Anterior cingulate cortex (tissue), 58 donors: ENCODE measurements at regions not wholly inside any gene's neighbourhood (a gene's known extent, or its start where the extent isn't known, plus 50 kb on each side); places are given as distances from the start of the nearest gene placed in this dataset.
A peak's percentile ranks its signal among the peaks of the same experiment; 100 is the strongest.

Experiments
- DNase-seq, 58 donors: peaks; one replicate each; lab custom pipeline; 2025; lab: John Stamatoyannopoulos, UW

GRCh38 chr6:164021589-164022250 lies 607.2 kb downstream of the QKI start:
- DNase-seq: no peak

- DNase-seq: no peak
These were observed 605.6 kb downstream of the QKI start for GRCh38 chr6:164020142-164020541.

- no peak for DNase-seq
These were observed 603.6 kb downstream of the QKI start for GRCh38 chr6:164018133-164018532.

- DNase-seq: no peak
These were observed 601.5 kb downstream of the QKI start for GRCh38 chr6:164016056-164016455.

- no peak for DNase-seq
These were observed 600.6 kb downstream of the QKI start for GRCh38 chr6:164015088-164015484.

- peak in 13 of 58 donors; percentile 2 to 29 (median 10) for DNase-seq
These were observed 600.0 kb downstream of the QKI start for GRCh38 chr6:164014346-164015087.

- DNase-seq: no peak
These were observed 599.1 kb downstream of the QKI start for GRCh38 chr6:164013480-164014208.

GRCh38 chr6:164011321-164011720 lies 596.8 kb downstream of the QKI start:
- no peak for DNase-seq

- peak in 38 of 58 donors; percentile 3 to 76 (median 28) for DNase-seq
These were observed 596.1 kb downstream of the QKI start for GRCh38 chr6:164010441-164011103.

GRCh38 chr6:164008902-164009301 lies 594.4 kb downstream of the QKI start:
- no peak for DNase-seq

GRCh38 chr6:164007881-164008280 lies 593.4 kb downstream of the QKI start:
- no peak for DNase-seq

- no peak for DNase-seq
These were observed 591.9 kb downstream of the QKI start for GRCh38 chr6:164006459-164006858.

GRCh38 chr6:164005004-164005711 lies 590.6 kb downstream of the QKI start:
- DNase-seq: no peak

- DNase-seq: no peak
These were observed 585.8 kb downstream of the QKI start for GRCh38 chr6:164000276-164000675.

GRCh38 chr6:163999475-164000125 lies 585.1 kb downstream of the QKI start:
- DNase-seq: peak in 1 of 58 donors; percentile 12

- no peak for DNase-seq
These were observed 584.0 kb downstream of the QKI start for GRCh38 chr6:163998496-163998895.

GRCh38 chr6:163996491-163996890 lies 582.0 kb downstream of the QKI start:
- DNase-seq: no peak

GRCh38 chr6:163994566-163994965 lies 580.0 kb downstream of the QKI start:
- no peak for DNase-seq

GRCh38 chr6:163992701-163993100 lies 578.2 kb downstream of the QKI start:
- DNase-seq: no peak

- no peak for DNase-seq
These were observed 577.5 kb downstream of the QKI start for GRCh38 chr6:163992056-163992455.
